ENCODE measurements at regions not wholly inside any gene's neighbourhood (a gene's known extent, or its start where the extent isn't known, plus 50 kb on each side); places are given as distances from the start of the nearest gene placed in this dataset.

- TF ChIP-seq, protein P1, sequence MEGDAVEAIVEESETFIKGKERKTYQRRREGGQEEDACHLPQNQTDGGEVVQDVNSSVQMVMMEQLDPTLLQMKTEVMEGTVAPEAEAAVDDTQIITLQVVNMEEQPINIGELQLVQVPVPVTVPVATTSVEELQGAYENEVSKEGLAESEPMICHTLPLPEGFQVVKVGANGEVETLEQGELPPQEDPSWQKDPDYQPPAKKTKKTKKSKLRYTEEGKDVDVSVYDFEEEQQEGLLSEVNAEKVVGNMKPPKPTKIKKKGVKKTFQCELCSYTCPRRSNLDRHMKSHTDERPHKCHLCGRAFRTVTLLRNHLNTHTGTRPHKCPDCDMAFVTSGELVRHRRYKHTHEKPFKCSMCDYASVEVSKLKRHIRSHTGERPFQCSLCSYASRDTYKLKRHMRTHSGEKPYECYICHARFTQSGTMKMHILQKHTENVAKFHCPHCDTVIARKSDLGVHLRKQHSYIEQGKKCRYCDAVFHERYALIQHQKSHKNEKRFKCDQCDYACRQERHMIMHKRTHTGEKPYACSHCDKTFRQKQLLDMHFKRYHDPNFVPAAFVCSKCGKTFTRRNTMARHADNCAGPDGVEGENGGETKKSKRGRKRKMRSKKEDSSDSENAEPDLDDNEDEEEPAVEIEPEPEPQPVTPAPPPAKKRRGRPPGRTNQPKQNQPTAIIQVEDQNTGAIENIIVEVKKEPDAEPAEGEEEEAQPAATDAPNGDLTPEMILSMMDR (IDR thresholded peaks at IDR 0.05; ENCODE audit: low read depth, low read length, poor library complexity, severe bottlenecking), result no peak
- TF ChIP-seq EZH2phosphoT487 (IDR thresholded peaks at IDR 0.05; ENCODE audit: borderline replicate concordance, low read length), result no peak
These were observed 191.8 kb upstream of the ARG1 start for GRCh38 chr6:131381052-131381708.

All from DOHH2 (cell line).